HepG2 (cell line): ENCODE measurements at regions not wholly inside any gene's neighbourhood (a gene's known extent, or its start where the extent isn't known, plus 50 kb on each side); places are given as distances from the start of the nearest gene placed in this dataset.

Source experiments
- BRCA1 ChIP-seq: sonication (generic); formaldehyde crosslinking; IDR thresholded peaks from 2 replicates; pipeline ENCODE4 v1.4.0; 2020; ENCODE audit warnings: missing genetic modification reagents
- CHCHD3 ChIP-seq: sonication (generic); formaldehyde crosslinking; IDR thresholded peaks from 2 replicates; pipeline ENCODE4 v1.8.0; 2022; ENCODE audit warnings: mild to moderate bottlenecking, missing genetic modification reagents, moderate library complexity
- GABPA ChIP-seq, 2 experiments: IDR thresholded peaks; 2 replicates each; pipeline ENCODE4 v1.6.1; 2011 to 2016; ENCODE audit warnings: low read depth in 2 of 2, low read length in 1 of 2, missing biosample characterization in 1 of 2, missing genetic modification characterization in 1 of 2
- POLR2AphosphoS2 ChIP-seq: IDR thresholded peaks from 2 replicates; pipeline ENCODE4 v1.6.1; 2011; ENCODE audit warnings: low read depth, low read length, improper control_type of control experiment
- POLR2AphosphoS5 ChIP-seq: IDR thresholded peaks from 2 replicates; pipeline ENCODE4 v1.6.1; 2012; ENCODE audit warnings: low read depth, low read length
- RBAK ChIP-seq: sonication (generic); formaldehyde crosslinking; IDR thresholded peaks from 2 replicates; pipeline ENCODE4 v1.5.1; 2020; ENCODE audit warnings: mild to moderate bottlenecking, missing genetic modification reagents
- RELA ChIP-seq: sonication (generic); formaldehyde crosslinking; IDR thresholded peaks from 2 replicates; pipeline ENCODE4 v1.4.0; 2020; ENCODE audit warnings: missing genetic modification reagents
- TAF1 ChIP-seq: sonication (generic); formaldehyde crosslinking; IDR thresholded peaks from 2 replicates; pipeline ENCODE4 v1.4.0; 2020; ENCODE audit warnings: missing genetic modification reagents
- TCF7 ChIP-seq: sonication (generic); IDR thresholded peaks from 2 replicates; pipeline ENCODE4 v1.6.1; 2016; ENCODE audit warnings: antibody characterized with exemption, low read depth
- TF ChIP-seq, protein P1 (sequence below): sonication (generic); formaldehyde crosslinking; IDR thresholded peaks from 2 replicates; pipeline ENCODE4 v1.5.0; 2020; ENCODE audit warnings: missing genetic modification reagents

DNA sequence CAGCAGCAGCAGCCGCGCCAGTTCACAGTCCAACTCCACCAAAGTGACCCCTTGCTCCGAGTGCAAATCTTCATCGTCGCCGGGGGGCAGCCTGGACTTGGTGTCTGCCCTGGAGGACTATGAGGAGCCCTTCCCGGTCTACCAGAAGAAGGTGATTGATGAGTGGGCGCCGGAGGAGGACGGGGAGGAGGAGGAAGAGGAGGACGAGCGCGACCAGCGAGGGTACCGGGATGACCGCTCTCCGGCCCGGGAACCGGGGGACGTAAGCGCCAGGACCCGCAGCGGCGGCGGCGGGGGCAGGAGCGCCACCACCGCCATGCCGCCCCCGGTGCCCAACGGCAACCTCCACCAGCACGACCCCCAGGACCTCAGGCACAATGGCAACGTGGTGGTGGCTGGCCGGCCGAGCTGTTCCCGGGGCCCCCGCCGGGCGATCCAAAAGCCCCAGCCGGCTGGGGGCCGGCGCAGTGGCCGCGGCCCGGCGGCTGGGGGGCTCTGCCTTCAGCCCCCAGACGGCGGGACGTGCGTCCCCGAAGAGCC is 224.1 kb upstream of the IL12A start:
- TF ChIP-seq RBAK (CRISPR knock-in tag) (no peak), BRCA1 (no peak), CHCHD3 (CRISPR knock-in tag) (no peak), RELA (no peak), TAF1 (no peak), TCF7 (no peak), POLR2AphosphoS2 (no peak), GABPA (IDR thresholded peaks at IDR 0.05; ENCODE audit: low read depth, low read length) (no peak), GABPA (CRISPR knock-in tag; IDR thresholded peaks at IDR 0.05; ENCODE audit: low read depth) (no peak), POLR2AphosphoS5 (no peak)
- TF ChIP-seq, protein P1, sequence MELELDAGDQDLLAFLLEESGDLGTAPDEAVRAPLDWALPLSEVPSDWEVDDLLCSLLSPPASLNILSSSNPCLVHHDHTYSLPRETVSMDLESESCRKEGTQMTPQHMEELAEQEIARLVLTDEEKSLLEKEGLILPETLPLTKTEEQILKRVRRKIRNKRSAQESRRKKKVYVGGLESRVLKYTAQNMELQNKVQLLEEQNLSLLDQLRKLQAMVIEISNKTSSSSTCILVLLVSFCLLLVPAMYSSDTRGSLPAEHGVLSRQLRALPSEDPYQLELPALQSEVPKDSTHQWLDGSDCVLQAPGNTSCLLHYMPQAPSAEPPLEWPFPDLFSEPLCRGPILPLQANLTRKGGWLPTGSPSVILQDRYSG (CRISPR knock-in tag): no peak
